Endothelial cell (in vitro differentiated cells): ENCODE measurements at regions not wholly inside any gene's neighbourhood (a gene's known extent, or its start where the extent isn't known, plus 50 kb on each side); places are given as distances from the start of the nearest gene placed in this dataset.

Experiments used
- DNase-seq: peaks from one replicate; pipeline ENCODE4 v3.0.0; 2021; ENCODE audit warnings: low spot score
- H3K27ac Mint-ChIP-seq: one replicate; pipeline ENCODE4 v1.8.0; 2021; ENCODE audit warnings: mixed read lengths, inconsistent platforms; ENCODE audit not compliant: unreplicated experiment
- H3K27me3 Mint-ChIP-seq: one replicate; pipeline ENCODE4 v1.8.0; 2021; ENCODE audit warnings: mild to moderate bottlenecking, moderate library complexity, mixed read lengths, inconsistent platforms; ENCODE audit not compliant: unreplicated experiment
- H3K36me3 Mint-ChIP-seq: one replicate; pipeline ENCODE4 v1.8.0; 2021; ENCODE audit warnings: mild to moderate bottlenecking, low read depth, mixed read lengths, inconsistent platforms; ENCODE audit not compliant: unreplicated experiment
- H3K4me1 Mint-ChIP-seq: one replicate; pipeline ENCODE4 v1.8.0; 2021; ENCODE audit warnings: mild to moderate bottlenecking, mixed read lengths, inconsistent platforms; ENCODE audit not compliant: unreplicated experiment
- H3K4me3 Mint-ChIP-seq: one replicate; pipeline ENCODE4 v1.8.0; 2021; ENCODE audit warnings: mild to moderate bottlenecking, mixed read lengths, inconsistent platforms; ENCODE audit not compliant: unreplicated experiment
- H3K9me3 Mint-ChIP-seq: one replicate; pipeline ENCODE4 v1.8.0; 2021; ENCODE audit warnings: mixed read lengths, inconsistent platforms; ENCODE audit not compliant: unreplicated experiment
- CTCF ChIP-seq: fragments of 200-600 bp; sonication (generic); IDR thresholded peaks from one replicate; pipeline ENCODE4 v1.5.0; 2021; ENCODE audit warnings: antibody characterized with exemption; ENCODE audit not compliant: unreplicated experiment

GRCh38 chr11:71383461-71383860 is 64.7 kb downstream of the DHCR7 start:
- no peak for DNase-seq
- no peak for TF ChIP-seq CTCF
- no peaks in the 10 kb centered on the region for H3K4me1 Mint-ChIP-seq
- peaks cover 4% of the 10 kb centered on the region for H3K36me3 Mint-ChIP-seq
- no peak overlapping the region for H3K27ac Mint-ChIP-seq
- no peak overlapping the region for H3K4me3 Mint-ChIP-seq
- H3K27me3 Mint-ChIP-seq = peaks cover 7% of the 10 kb centered on the region
- no peaks in the 10 kb centered on the region for H3K9me3 Mint-ChIP-seq

- Mint-ChIP-seq H3K4me1 (no peaks in the 10 kb centered on the region), H3K27ac (no peak overlapping the region)
- no peak for TF ChIP-seq CTCF
These were observed 66.2 kb downstream of the DHCR7 start for GRCh38 chr11:71381781-71382505.

GRCh38 chr11:71379701-71380100 is 68.5 kb downstream of the DHCR7 start:
- Mint-ChIP-seq H3K36me3 (no peaks in the 10 kb centered on the region), H3K27ac (no peak overlapping the region), H3K27me3 (no peaks in the 10 kb centered on the region), H3K4me3 (no peak overlapping the region), H3K9me3 (no peaks in the 10 kb centered on the region), H3K4me1 (no peaks in the 10 kb centered on the region)
- no peak for DNase-seq
- no peak for TF ChIP-seq CTCF

More at GRCh38 chr11:71381781-71382505, 66.2 kb downstream of the DHCR7 start:
- H3K9me3 Mint-ChIP-seq = no peaks in the 10 kb centered on the region
- peaks cover 4% of the 10 kb centered on the region for H3K36me3 Mint-ChIP-seq
- H3K27me3 Mint-ChIP-seq = peaks cover 4% of the 10 kb centered on the region
- DNase-seq = no peak
- no peak overlapping the region for H3K4me3 Mint-ChIP-seq

- H3K4me1 Mint-ChIP-seq = peaks cover 3% of the 10 kb centered on the region
- no peaks in the 10 kb centered on the region for H3K9me3 Mint-ChIP-seq
- TF ChIP-seq CTCF = no peak
- H3K27ac Mint-ChIP-seq = no peak overlapping the region
- no peaks in the 10 kb centered on the region for H3K36me3 Mint-ChIP-seq
- H3K4me3 Mint-ChIP-seq = no peak overlapping the region
- DNase-seq = no peak
- H3K27me3 Mint-ChIP-seq = no peaks in the 10 kb centered on the region
These were observed 74.3 kb downstream of the DHCR7 start for GRCh38 chr11:71373791-71374454.
